ENCODE measurements at regions not wholly inside any gene's neighbourhood (a gene's known extent, or its start where the extent isn't known, plus 50 kb on each side); places are given as distances from the start of the nearest gene placed in this dataset.

- H3K4me3 ChIP-seq (ENCODE audit: insufficient read depth, low read depth, low read length): no peak overlapping the region
- no peaks in the 10 kb centered on the region for H3K27me3 ChIP-seq (ENCODE audit: control insufficient read depth, insufficient read depth, low read length, poor library complexity, severe bottlenecking)
- no peak overlapping the region for H3K27ac ChIP-seq (ENCODE audit: insufficient read depth, low read depth, low read length, poor library complexity, severe bottlenecking)
- no peaks in the 10 kb centered on the region for H3K36me3 ChIP-seq (ENCODE audit: control insufficient read depth, insufficient read depth, low read length)
- WGBS, 2 experiments: 87% methylated on average over 8 of the region's 8 CpGs
- peaks cover 21% of the 10 kb centered on the region for H3K4me1 ChIP-seq (ENCODE audit: control insufficient read depth, insufficient read depth, low read length)
- H3K9me3 ChIP-seq (ENCODE audit: control insufficient read depth, low read length): no peaks in the 10 kb centered on the region
Measured at GRCh38 chr9:79254900-79255650, 316.7 kb upstream of the TLE4 start.

GRCh38 chr9:79255651-79256260 is 316.0 kb upstream of the TLE4 start:
- Histone ChIP-seq H3K36me3 (ENCODE audit: control insufficient read depth, insufficient read depth, low read length) (no peaks in the 10 kb centered on the region), H3K27ac (ENCODE audit: insufficient read depth, low read depth, low read length, poor library complexity, severe bottlenecking) (no peak overlapping the region), H3K27me3 (ENCODE audit: control insufficient read depth, insufficient read depth, low read length, poor library complexity, severe bottlenecking) (no peaks in the 10 kb centered on the region), H3K4me1 (ENCODE audit: control insufficient read depth, insufficient read depth, low read length) (peaks cover 21% of the 10 kb centered on the region), H3K4me3 (ENCODE audit: insufficient read depth, low read depth, low read length) (no peak overlapping the region), H3K9me3 (ENCODE audit: control insufficient read depth, low read length) (no peaks in the 10 kb centered on the region)
- WGBS, 2 experiments: 89 to 91% methylated on average over 9 of the region's 10 CpGs

- Histone ChIP-seq H3K27ac (ENCODE audit: insufficient read depth, low read depth, low read length, poor library complexity, severe bottlenecking) (no peak overlapping the region), H3K36me3 (ENCODE audit: control insufficient read depth, insufficient read depth, low read length) (no peaks in the 10 kb centered on the region), H3K4me1 (ENCODE audit: control insufficient read depth, insufficient read depth, low read length) (peaks cover 21% of the 10 kb centered on the region), H3K27me3 (ENCODE audit: control insufficient read depth, insufficient read depth, low read length, poor library complexity, severe bottlenecking) (no peaks in the 10 kb centered on the region), H3K9me3 (ENCODE audit: control insufficient read depth, low read length) (no peaks in the 10 kb centered on the region), H3K4me3 (ENCODE audit: insufficient read depth, low read depth, low read length) (no peak overlapping the region)
- WGBS, 2 experiments: 70 to 73% methylated on average over 15 of the region's 15 CpGs
Measured at GRCh38 chr9:79256691-79257213, 315.0 kb upstream of the TLE4 start.

- H3K36me3 ChIP-seq (ENCODE audit: control insufficient read depth, insufficient read depth, low read length): no peaks in the 10 kb centered on the region
- peak overlapping the region; percentile 0 for H3K27ac ChIP-seq (ENCODE audit: insufficient read depth, low read depth, low read length, poor library complexity, severe bottlenecking)
- H3K27me3 ChIP-seq (ENCODE audit: control insufficient read depth, insufficient read depth, low read length, poor library complexity, severe bottlenecking): no peaks in the 10 kb centered on the region
Measured at GRCh38 chr9:79257228-79257781, 314.5 kb upstream of the TLE4 start.

GRCh38 chr9:79257790-79258351 is 313.9 kb upstream of the TLE4 start:
- H3K9me3 ChIP-seq (ENCODE audit: control insufficient read depth, low read length): no peaks in the 10 kb centered on the region
- H3K4me1 ChIP-seq (ENCODE audit: control insufficient read depth, insufficient read depth, low read length): peaks cover 21% of the 10 kb centered on the region
- H3K27me3 ChIP-seq (ENCODE audit: control insufficient read depth, insufficient read depth, low read length, poor library complexity, severe bottlenecking): no peaks in the 10 kb centered on the region
- no peaks in the 10 kb centered on the region for H3K36me3 ChIP-seq (ENCODE audit: control insufficient read depth, insufficient read depth, low read length)
- H3K27ac ChIP-seq (ENCODE audit: insufficient read depth, low read depth, low read length, poor library complexity, severe bottlenecking): peak overlapping the region; percentile 0
- H3K4me3 ChIP-seq (ENCODE audit: insufficient read depth, low read depth, low read length): no peak overlapping the region
- WGBS, 2 experiments: 88 to 92% methylated on average over 21 of the region's 21 CpGs

More at GRCh38 chr9:79257228-79257781, 314.5 kb upstream of the TLE4 start:
- peaks cover 21% of the 10 kb centered on the region for H3K4me1 ChIP-seq (ENCODE audit: control insufficient read depth, insufficient read depth, low read length)
- no peaks in the 10 kb centered on the region for H3K9me3 ChIP-seq (ENCODE audit: control insufficient read depth, low read length)
- no peak overlapping the region for H3K4me3 ChIP-seq (ENCODE audit: insufficient read depth, low read depth, low read length)
- WGBS, 2 experiments: 71 to 74% methylated on average over 19 of the region's 19 CpGs

- no peaks in the 10 kb centered on the region for H3K27me3 ChIP-seq (ENCODE audit: control insufficient read depth, insufficient read depth, low read length, poor library complexity, severe bottlenecking)
- H3K36me3 ChIP-seq (ENCODE audit: control insufficient read depth, insufficient read depth, low read length): no peaks in the 10 kb centered on the region
- no peak overlapping the region for H3K4me3 ChIP-seq (ENCODE audit: insufficient read depth, low read depth, low read length)
- 92 to 95% methylated on average over 4 of the region's 4 CpGs for WGBS, 2 experiments
- no peak overlapping the region for H3K27ac ChIP-seq (ENCODE audit: insufficient read depth, low read depth, low read length, poor library complexity, severe bottlenecking)
- peaks cover 21% of the 10 kb centered on the region for H3K4me1 ChIP-seq (ENCODE audit: control insufficient read depth, insufficient read depth, low read length)
- H3K9me3 ChIP-seq (ENCODE audit: control insufficient read depth, low read length): no peaks in the 10 kb centered on the region
Measured at GRCh38 chr9:79259858-79260257, 311.9 kb upstream of the TLE4 start.

GRCh38 chr9:79263628-79264027 is 308.1 kb upstream of the TLE4 start:
- H3K9me3 ChIP-seq (ENCODE audit: control insufficient read depth, low read length): no peaks in the 10 kb centered on the region
- H3K27me3 ChIP-seq (ENCODE audit: control insufficient read depth, insufficient read depth, low read length, poor library complexity, severe bottlenecking): no peaks in the 10 kb centered on the region
- no peak overlapping the region for H3K27ac ChIP-seq (ENCODE audit: insufficient read depth, low read depth, low read length, poor library complexity, severe bottlenecking)
- WGBS, 2 experiments: 88% methylated on average over 1 of the region's 1 CpG; no CpG with 5 or more reads in 1 of the 2 experiments
- H3K4me1 ChIP-seq (ENCODE audit: control insufficient read depth, insufficient read depth, low read length): peaks cover under 1% of the 10 kb centered on the region
- no peaks in the 10 kb centered on the region for H3K36me3 ChIP-seq (ENCODE audit: control insufficient read depth, insufficient read depth, low read length)
- no peak overlapping the region for H3K4me3 ChIP-seq (ENCODE audit: insufficient read depth, low read depth, low read length)

- Histone ChIP-seq H3K36me3 (ENCODE audit: control insufficient read depth, insufficient read depth, low read length) (no peaks in the 10 kb centered on the region), H3K4me3 (ENCODE audit: insufficient read depth, low read depth, low read length) (no peak overlapping the region), H3K27ac (ENCODE audit: insufficient read depth, low read depth, low read length, poor library complexity, severe bottlenecking) (no peak overlapping the region), H3K4me1 (ENCODE audit: control insufficient read depth, insufficient read depth, low read length) (no peaks in the 10 kb centered on the region), H3K27me3 (ENCODE audit: control insufficient read depth, insufficient read depth, low read length, poor library complexity, severe bottlenecking) (no peaks in the 10 kb centered on the region), H3K9me3 (ENCODE audit: control insufficient read depth, low read length) (no peaks in the 10 kb centered on the region)
Measured at GRCh38 chr9:79264041-79264440, 307.7 kb upstream of the TLE4 start.

- Histone ChIP-seq H3K4me3 (ENCODE audit: insufficient read depth, low read depth, low read length) (no peak overlapping the region), H3K27ac (ENCODE audit: insufficient read depth, low read depth, low read length, poor library complexity, severe bottlenecking) (no peak overlapping the region), H3K9me3 (ENCODE audit: control insufficient read depth, low read length) (no peaks in the 10 kb centered on the region), H3K4me1 (ENCODE audit: control insufficient read depth, insufficient read depth, low read length) (no peaks in the 10 kb centered on the region), H3K36me3 (ENCODE audit: control insufficient read depth, insufficient read depth, low read length) (no peaks in the 10 kb centered on the region), H3K27me3 (ENCODE audit: control insufficient read depth, insufficient read depth, low read length, poor library complexity, severe bottlenecking) (no peaks in the 10 kb centered on the region)
- 92% methylated on average over 9 to 11 of the region's 11 CpGs for WGBS, 2 experiments
Measured at GRCh38 chr9:79264511-79265355, 307.0 kb upstream of the TLE4 start.
